ENCODE measurements at regions not wholly inside any gene's neighbourhood (a gene's known extent, or its start where the extent isn't known, plus 50 kb on each side); places are given as distances from the start of the nearest gene placed in this dataset.

GRCh38 chr19:32103541-32103940 lies 241.9 kb upstream of the ZNF507 start:
- Histone ChIP-seq H3K79me2 (ENCODE audit: control insufficient read depth, low read length) (no peaks in the 10 kb centered on the region), H4K20me1 (ENCODE audit: control insufficient read depth, insufficient read depth, low read depth, low read length) (no peaks in the 10 kb centered on the region), H3K4me2 (ENCODE audit: low read length) (no peak overlapping the region), H3K9me2 (replicated peaks; ENCODE audit: control insufficient read depth, low read length) (no peaks in the 10 kb centered on the region), H3K4me3 (ENCODE audit: low read length) (no peak overlapping the region), H3K27me3 (ENCODE audit: control insufficient read depth, low read length) (no peaks in the 10 kb centered on the region), H3K9me3 (ENCODE audit: control insufficient read depth, insufficient read depth, low read length) (no peaks in the 10 kb centered on the region), H3K27ac (ENCODE audit: low read depth, low read length) (no peak overlapping the region), H3K4me1 (ENCODE audit: control insufficient read depth, low read length) (no peaks in the 10 kb centered on the region), H3K36me3 (ENCODE audit: control insufficient read depth, low read length) (no peaks in the 10 kb centered on the region), H3F3A (ENCODE audit: control insufficient read depth, insufficient read depth) (no peaks in the 10 kb centered on the region)
- TF ChIP-seq EZH2phosphoT487 (IDR thresholded peaks at IDR 0.05; ENCODE audit: borderline replicate concordance, low read length) (no peak), CTCF (IDR thresholded peaks at IDR 0.05; ENCODE audit: low read depth, low read length, poor library complexity, severe bottlenecking) (no peak)

DNA sequence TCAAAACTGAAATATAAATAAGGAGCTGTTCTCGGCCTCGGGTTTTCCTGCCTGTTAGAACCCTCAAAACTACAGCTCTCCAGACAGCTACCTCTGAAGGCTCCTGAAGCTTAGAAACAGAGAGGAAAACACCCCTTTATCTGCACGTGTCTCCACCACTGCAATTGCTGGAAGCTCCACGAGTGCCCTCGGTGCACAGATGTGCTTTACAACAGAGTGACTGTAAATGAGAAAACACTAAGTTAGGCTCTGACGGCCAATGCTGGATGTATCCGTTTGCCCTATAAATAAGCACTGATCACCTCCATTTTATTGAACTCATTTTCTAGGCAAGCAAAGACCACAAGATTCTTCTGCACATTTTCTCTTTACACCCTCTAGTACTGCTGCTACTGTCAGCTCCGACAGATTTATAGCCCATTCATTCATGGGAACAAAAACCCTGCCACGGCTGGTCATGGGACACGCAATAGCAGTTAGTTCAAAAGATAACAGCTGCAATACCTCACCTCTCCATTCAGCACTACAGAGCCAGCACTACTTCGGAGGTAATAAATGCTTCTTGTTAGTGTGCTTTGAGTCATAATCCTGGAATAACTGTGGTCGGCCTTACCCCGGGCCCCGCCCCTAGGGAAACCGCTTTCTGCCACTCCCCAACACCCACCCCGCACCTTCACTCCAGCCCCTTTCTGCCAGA lies 241.1 kb upstream of the ZNF507 start:
- no peaks in the 10 kb centered on the region for H3K4me1 ChIP-seq (ENCODE audit: control insufficient read depth, low read length)

DNA sequence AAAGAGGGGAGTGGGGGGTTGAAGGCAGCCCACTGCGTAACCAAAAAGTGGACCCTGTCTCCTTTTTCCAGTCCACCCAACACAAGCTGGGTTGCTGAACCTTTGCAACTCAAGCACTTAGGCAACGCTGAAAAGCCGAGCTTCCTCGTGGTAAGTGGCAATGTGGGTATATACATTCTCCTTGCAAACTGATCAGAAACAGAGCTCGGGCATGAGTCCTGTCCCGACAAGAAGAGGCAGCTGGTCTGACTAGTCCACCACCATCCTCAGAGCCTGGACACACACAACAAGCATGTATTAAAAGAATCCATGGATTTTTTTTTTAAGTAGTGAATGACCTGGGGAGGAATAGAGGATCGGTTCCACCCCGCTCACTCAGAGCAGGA lies 240.6 kb upstream of the ZNF507 start:
- Histone ChIP-seq H3K4me3 (ENCODE audit: low read length) (no peak overlapping the region), H3K9me2 (replicated peaks; ENCODE audit: control insufficient read depth, low read length) (no peaks in the 10 kb centered on the region), H3K27ac (ENCODE audit: low read depth, low read length) (no peak overlapping the region), H3K36me3 (ENCODE audit: control insufficient read depth, low read length) (no peaks in the 10 kb centered on the region), H3K79me2 (ENCODE audit: control insufficient read depth, low read length) (no peaks in the 10 kb centered on the region), H4K20me1 (ENCODE audit: control insufficient read depth, insufficient read depth, low read depth, low read length) (no peaks in the 10 kb centered on the region), H3K4me2 (ENCODE audit: low read length) (no peak overlapping the region), H3K4me1 (ENCODE audit: control insufficient read depth, low read length) (no peaks in the 10 kb centered on the region), H3K9me3 (ENCODE audit: control insufficient read depth, insufficient read depth, low read length) (no peaks in the 10 kb centered on the region), H3K27me3 (ENCODE audit: control insufficient read depth, low read length) (no peaks in the 10 kb centered on the region), H3F3A (ENCODE audit: control insufficient read depth, insufficient read depth) (no peaks in the 10 kb centered on the region)
- TF ChIP-seq CTCF (IDR thresholded peaks at IDR 0.05; ENCODE audit: low read depth, low read length, poor library complexity, severe bottlenecking) (no peak), EZH2phosphoT487 (IDR thresholded peaks at IDR 0.05; ENCODE audit: borderline replicate concordance, low read length) (no peak)

More for the DNA sequence above, 241.1 kb upstream of the ZNF507 start:
- no peak overlapping the region for H3K27ac ChIP-seq (ENCODE audit: low read depth, low read length)
- TF ChIP-seq CTCF (IDR thresholded peaks at IDR 0.05; ENCODE audit: low read depth, low read length, poor library complexity, severe bottlenecking), result no peak
- TF ChIP-seq EZH2phosphoT487 (IDR thresholded peaks at IDR 0.05; ENCODE audit: borderline replicate concordance, low read length), result no peak
- H3K27me3 ChIP-seq (ENCODE audit: control insufficient read depth, low read length), result no peaks in the 10 kb centered on the region
- H3K4me2 ChIP-seq (ENCODE audit: low read length), result no peak overlapping the region
- H3K9me2 ChIP-seq (replicated peaks; ENCODE audit: control insufficient read depth, low read length), result no peaks in the 10 kb centered on the region
- no peaks in the 10 kb centered on the region for H4K20me1 ChIP-seq (ENCODE audit: control insufficient read depth, insufficient read depth, low read depth, low read length)
- no peaks in the 10 kb centered on the region for H3F3A ChIP-seq (ENCODE audit: control insufficient read depth, insufficient read depth)
- H3K4me3 ChIP-seq (ENCODE audit: low read length), result no peak overlapping the region
- no peaks in the 10 kb centered on the region for H3K9me3 ChIP-seq (ENCODE audit: control insufficient read depth, insufficient read depth, low read length)
- no peaks in the 10 kb centered on the region for H3K36me3 ChIP-seq (ENCODE audit: control insufficient read depth, low read length)
- no peaks in the 10 kb centered on the region for H3K79me2 ChIP-seq (ENCODE audit: control insufficient read depth, low read length)
